ENCODE measurements at regions not wholly inside any gene's neighbourhood (a gene's known extent, or its start where the extent isn't known, plus 50 kb on each side); places are given as distances from the start of the nearest gene placed in this dataset.

DNA sequence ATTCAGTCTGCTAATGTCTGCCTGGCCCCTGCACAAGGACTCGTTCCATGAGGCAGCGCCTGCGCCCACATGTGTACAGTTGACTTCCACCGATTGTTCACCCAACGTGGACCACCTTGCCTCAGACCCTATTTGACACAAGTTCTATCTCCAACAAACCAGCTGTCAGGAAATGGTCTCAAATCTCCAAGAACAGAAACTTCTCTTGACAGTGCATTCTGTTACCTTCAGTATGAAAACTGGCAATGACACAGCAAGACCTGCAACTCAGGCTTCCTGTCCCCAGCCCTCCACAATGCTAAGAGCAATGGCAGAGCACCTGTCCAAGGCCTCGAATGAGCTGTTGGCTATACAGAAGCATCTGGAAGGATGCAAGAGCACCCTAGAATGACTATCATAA is 102.3 kb upstream of the CLDN14 start:
- H3K27ac ChIP-seq, result no peak overlapping the region
- TF ChIP-seq ZFX (IDR thresholded peaks at IDR 0.05; ENCODE audit: borderline replicate concordance), result no peak
- TF ChIP-seq, protein P1, sequence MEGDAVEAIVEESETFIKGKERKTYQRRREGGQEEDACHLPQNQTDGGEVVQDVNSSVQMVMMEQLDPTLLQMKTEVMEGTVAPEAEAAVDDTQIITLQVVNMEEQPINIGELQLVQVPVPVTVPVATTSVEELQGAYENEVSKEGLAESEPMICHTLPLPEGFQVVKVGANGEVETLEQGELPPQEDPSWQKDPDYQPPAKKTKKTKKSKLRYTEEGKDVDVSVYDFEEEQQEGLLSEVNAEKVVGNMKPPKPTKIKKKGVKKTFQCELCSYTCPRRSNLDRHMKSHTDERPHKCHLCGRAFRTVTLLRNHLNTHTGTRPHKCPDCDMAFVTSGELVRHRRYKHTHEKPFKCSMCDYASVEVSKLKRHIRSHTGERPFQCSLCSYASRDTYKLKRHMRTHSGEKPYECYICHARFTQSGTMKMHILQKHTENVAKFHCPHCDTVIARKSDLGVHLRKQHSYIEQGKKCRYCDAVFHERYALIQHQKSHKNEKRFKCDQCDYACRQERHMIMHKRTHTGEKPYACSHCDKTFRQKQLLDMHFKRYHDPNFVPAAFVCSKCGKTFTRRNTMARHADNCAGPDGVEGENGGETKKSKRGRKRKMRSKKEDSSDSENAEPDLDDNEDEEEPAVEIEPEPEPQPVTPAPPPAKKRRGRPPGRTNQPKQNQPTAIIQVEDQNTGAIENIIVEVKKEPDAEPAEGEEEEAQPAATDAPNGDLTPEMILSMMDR (IDR thresholded peaks at IDR 0.05), result no peak

DNA sequence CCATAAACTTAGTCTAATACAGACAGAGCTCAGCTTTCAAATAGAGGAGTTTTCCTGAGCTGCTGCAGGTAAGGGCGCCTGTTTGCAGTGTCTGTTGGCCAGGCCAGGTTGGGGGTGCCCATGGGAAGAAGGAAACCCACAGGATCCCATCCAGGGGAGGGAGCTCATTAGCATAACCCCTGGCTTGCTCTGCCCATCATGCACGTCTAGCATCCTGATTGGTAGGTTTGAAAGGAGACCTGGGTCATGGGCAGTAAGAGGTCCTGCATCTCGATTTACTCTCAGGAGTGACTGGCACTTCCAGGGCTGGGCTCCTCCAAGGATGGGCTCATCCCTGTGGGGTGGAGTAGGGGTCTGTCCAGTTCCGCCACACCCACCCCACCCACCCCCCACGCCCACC is 103.7 kb upstream of the CLDN14 start:
- no peak overlapping the region for H3K27ac ChIP-seq
- TF ChIP-seq ZFX (IDR thresholded peaks at IDR 0.05; ENCODE audit: borderline replicate concordance), result no peak

DNA sequence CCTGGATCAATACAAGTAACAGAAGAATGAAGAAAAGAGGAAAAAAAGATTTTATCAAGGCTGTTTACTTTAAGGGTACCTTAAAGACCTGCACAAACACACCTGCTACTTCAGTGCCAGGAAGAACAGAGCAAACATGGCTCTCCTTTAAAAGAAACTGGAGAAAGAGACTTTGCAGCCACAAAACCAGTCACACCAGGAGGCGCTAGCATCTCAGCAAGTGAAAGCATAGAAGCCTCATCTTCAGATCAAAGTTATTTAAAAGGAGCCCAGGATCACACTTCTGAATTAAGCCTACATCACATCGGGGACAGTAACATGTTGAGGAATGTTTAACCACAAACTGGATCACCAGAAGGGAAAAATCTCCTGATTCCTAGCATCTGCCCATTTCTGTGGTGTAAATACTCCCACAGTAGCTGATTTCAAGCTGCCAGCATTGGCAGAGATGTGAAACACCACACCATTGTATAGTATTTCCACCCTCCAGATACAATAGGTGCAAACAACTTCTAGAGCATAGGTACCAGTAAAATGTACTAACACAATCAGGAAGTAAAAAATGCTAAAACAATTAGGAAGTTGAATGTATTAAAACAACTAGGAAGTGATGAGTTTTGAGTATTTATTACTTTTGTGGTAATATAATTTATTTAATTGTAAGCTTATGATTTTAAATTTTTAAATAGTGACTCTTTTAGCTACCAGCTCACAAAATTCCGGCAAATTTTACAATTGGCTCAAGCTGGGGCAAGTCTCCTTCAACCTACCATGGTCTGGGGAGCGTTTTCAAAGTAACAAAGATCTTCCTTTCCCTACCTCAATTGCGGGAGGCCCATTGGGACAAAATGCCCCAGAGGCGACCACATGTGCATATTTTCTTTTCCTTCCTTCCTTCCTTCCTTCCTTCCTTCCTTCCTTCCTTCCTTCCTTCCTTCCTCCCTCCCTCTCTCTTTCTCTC is 105.3 kb upstream of the CLDN14 start:
- no peak overlapping the region for H3K27ac ChIP-seq
- TF ChIP-seq ZFX (IDR thresholded peaks at IDR 0.05; ENCODE audit: borderline replicate concordance), result no peak
- TF ChIP-seq, protein P1 (IDR thresholded peaks at IDR 0.05), result peak; percentile 27; the same call in 1 of the 2 replicates

DNA sequence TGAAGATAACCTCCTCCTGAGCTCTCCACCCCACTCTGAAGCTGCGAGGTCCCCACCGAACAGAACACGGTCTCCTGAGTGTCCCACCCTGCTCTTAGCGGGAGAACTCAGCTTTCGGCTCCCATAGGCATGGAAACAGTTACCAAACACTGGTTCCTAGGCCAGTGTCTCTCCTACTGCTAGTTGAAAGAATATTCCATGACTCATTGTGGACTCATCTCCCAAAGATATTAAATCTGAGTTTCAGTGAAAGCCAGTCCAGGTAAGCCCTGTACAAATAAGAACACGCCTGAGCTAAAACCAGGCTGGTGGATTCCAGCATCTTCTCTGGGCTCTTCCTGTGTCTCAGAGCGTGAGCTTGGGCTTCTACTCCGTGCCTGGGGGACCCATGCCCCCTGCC is 107.5 kb upstream of the CLDN14 start:
- no peak for TF ChIP-seq ZFX (IDR thresholded peaks at IDR 0.05; ENCODE audit: borderline replicate concordance)
- TF ChIP-seq, protein P1 (IDR thresholded peaks at IDR 0.05), result no peak
- H3K27ac ChIP-seq, result no peak overlapping the region

DNA sequence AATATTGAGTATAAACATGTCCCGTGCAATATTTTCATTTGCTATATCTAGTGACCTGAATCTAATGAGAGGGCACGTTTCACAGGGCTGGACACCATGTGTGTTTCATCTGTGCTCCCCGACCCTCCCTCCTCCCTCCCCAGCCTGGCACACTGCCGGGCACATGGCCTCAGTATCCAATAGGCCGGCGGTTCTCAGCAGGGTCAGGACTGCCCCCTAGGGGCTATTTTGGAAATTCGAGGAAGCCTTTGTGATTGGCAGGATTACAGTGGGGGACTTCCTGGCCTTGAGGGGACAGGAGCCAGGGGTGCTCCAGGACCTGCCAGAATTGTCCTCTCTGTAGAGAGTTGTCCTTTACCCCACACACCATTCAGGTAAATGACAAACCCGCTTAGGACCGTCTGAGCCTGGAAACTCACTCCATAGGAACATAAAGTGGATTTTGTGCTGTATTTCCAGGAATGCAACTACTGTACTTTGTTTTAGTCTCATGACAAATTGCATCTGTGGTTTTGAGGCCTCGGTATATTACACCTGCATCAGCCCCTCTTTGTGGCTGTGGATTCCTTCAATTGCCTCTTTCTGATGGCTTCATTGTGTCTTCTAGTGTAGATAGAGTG is 109.5 kb upstream of the SIM2 start:
- H3K27ac ChIP-seq, result no peak overlapping the region
- TF ChIP-seq, protein P1 (IDR thresholded peaks at IDR 0.05), result peak; percentile 91
- no peak for TF ChIP-seq ZFX (IDR thresholded peaks at IDR 0.05; ENCODE audit: borderline replicate concordance)

DNA sequence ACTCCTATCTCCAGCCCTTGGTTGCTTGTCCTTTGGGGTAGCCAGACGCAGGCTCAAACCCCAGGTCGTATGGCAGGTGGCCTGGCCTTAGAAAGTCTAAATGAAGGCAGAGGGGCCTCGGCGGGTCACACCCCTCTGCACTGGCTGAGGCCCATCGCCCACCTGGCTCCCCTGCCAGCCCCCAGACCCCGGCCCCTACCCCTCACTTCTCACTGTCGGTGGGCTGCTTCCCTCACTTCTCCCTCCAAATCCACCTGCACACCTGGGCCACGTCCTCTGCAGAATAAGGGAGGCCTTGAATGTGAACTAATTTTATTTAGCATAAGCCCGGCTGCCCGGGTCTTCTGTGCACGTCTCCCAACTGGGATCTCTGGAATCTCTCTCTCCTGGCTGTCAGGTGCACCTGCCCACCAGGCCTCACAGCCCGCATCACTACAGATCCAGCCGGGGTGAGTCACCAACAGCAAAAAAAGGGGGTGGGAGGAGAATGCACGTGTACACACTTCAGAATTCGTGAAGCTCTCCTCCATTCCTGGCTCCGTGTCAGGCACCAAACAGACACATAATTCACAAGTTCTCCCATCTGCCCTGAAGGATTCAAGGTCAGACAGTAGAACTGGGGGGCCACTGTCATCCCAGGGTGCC is 107.5 kb upstream of the SIM2 start:
- H3K27ac ChIP-seq, result no peak overlapping the region
- TF ChIP-seq ZFX (IDR thresholded peaks at IDR 0.05; ENCODE audit: borderline replicate concordance), result no peak
- TF ChIP-seq, protein P1 (IDR thresholded peaks at IDR 0.05), result no peak

DNA sequence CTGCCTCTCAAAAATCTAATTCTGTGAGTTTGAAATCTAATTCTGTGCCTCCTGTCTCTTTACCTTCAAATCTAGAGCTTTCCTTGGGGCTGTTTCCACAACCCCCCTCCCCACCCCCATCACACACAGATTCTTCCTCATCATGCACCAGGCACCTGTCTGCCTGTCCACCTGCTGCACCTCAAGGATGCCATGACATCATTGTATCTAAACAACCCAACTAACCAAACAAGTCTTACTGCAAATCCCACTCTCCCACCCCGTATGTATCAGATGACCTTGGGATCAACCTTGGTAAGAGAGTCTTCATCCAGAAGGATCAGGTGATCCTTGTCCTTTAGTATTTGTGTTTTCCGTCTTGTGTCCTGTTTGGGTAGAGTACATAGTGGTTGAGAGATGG is 102.7 kb upstream of the SIM2 start:
- TF ChIP-seq, protein P1 (IDR thresholded peaks at IDR 0.05), result no peak
- no peak for TF ChIP-seq ZFX (IDR thresholded peaks at IDR 0.05; ENCODE audit: borderline replicate concordance)
- H3K27ac ChIP-seq, result no peak overlapping the region

Measured in 22Rv1 (cell line).